AG04450 (cell line): ENCODE measurements at regions not wholly inside any gene's neighbourhood (a gene's known extent, or its start where the extent isn't known, plus 50 kb on each side); places are given as distances from the start of the nearest gene placed in this dataset.

Source experiments
- CTCF ChIA-PET: fragments of 300-600, 350-600 bp; formaldehyde crosslinking; extraction: SDS; loops from one replicate; lab custom pipeline; 2022; ENCODE audit warnings: antibody characterized with exemption, inconsistent platforms; lab: Charles Lee
- POLR2A ChIA-PET: fragments of 350-600 bp; formaldehyde crosslinking; extraction: SDS; loops from one replicate; lab custom pipeline; 2021; ENCODE audit warnings: antibody characterized with exemption, inconsistent platforms; lab: Yijun Ruan, JAX
- DNase-seq: peaks from one replicate; pipeline ENCODE4 v3.0.0-alpha.2; 2011; ENCODE audit warnings: low read depth, low spot score
- H3K27ac ChIP-seq: one replicate; pipeline ENCODE4 v1.5.1; 2012; ENCODE audit warnings: low read depth, low read length, control low read depth
- H3K27me3 ChIP-seq: one replicate; pipeline ENCODE4 v1.6.0; 2012; ENCODE audit warnings: low read length; ENCODE audit not compliant: control insufficient read depth, insufficient read depth
- H3K4me3 ChIP-seq: 2 replicates; pipeline ENCODE4 v1.5.1; 2011; ENCODE audit warnings: mild to moderate bottlenecking, low read depth, low read length, control low read depth
- H3K9me3 ChIP-seq: 2 replicates; pipeline ENCODE4 v1.5.1; 2012; ENCODE audit warnings: low read length; ENCODE audit not compliant: control insufficient read depth, insufficient read depth
- TF ChIP-seq, protein P1 (sequence below): IDR thresholded peaks from 2 replicates; pipeline ENCODE4 v1.5.1; 2011; ENCODE audit warnings: low read depth, low read length, control low read depth, inconsistent platforms

DNA sequence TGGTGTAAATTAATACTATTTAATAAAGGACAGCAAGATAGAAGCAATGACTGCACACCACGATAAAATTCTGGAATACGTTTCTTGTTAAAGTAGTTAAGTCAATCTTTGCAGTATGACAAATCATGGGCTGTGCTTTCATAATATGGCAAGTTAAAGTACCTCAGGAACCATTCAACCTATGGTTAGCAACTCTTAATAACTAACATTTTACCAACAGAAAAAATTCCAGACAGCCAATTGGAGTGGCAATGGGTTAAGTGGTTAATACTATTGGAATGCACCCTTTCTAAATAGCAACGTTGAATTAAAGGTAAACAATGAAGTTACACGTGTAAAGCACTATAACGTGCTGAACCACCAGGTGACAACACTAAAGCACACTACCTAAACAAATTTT is 72.4 kb upstream of the ZCCHC13 start:
- ChIA-PET POLR2A (no interaction called here), CTCF (no interaction called here)
- H3K27me3 ChIP-seq = no peaks in the 10 kb centered on the region
- no peak overlapping the region for H3K27ac ChIP-seq
- TF ChIP-seq, protein P1, sequence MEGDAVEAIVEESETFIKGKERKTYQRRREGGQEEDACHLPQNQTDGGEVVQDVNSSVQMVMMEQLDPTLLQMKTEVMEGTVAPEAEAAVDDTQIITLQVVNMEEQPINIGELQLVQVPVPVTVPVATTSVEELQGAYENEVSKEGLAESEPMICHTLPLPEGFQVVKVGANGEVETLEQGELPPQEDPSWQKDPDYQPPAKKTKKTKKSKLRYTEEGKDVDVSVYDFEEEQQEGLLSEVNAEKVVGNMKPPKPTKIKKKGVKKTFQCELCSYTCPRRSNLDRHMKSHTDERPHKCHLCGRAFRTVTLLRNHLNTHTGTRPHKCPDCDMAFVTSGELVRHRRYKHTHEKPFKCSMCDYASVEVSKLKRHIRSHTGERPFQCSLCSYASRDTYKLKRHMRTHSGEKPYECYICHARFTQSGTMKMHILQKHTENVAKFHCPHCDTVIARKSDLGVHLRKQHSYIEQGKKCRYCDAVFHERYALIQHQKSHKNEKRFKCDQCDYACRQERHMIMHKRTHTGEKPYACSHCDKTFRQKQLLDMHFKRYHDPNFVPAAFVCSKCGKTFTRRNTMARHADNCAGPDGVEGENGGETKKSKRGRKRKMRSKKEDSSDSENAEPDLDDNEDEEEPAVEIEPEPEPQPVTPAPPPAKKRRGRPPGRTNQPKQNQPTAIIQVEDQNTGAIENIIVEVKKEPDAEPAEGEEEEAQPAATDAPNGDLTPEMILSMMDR = no peak
- H3K4me3 ChIP-seq = no peak overlapping the region
- no peak for DNase-seq
- H3K9me3 ChIP-seq = no peaks in the 10 kb centered on the region

DNA sequence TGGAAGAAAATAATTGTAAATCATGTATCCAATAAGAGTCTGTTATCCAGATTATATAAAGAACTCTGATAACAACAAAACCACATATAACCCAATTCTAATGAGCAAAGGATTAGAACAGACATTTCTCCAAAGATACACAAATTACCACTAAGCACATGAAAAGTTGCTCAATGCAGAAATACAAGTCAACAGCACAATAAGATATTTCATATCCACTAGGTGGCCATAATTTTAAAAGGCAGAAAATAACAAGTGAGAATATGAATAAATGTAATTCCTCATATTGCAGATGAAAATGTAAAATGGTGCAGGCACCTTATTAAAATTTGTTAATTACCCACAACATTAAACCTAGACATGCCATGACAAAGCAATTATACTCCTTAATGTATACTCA is 73.9 kb upstream of the ZCCHC13 start:
- TF ChIP-seq, protein P1 = 0 out of 2 replicates have a peak, but pooled peaks have one; percentile 3
- Histone ChIP-seq H3K27me3 (no peaks in the 10 kb centered on the region), H3K9me3 (peaks cover under 1% of the 10 kb centered on the region), H3K4me3 (no peak overlapping the region), H3K27ac (no peak overlapping the region)
- DNase-seq = no peak
- CTCF ChIA-PET = interaction anchor here (0.6 kb wide), 1 partner anchor 101 kb away, joined by 3 read pairs; no protein-coding TSS in a partner anchor
- POLR2A ChIA-PET = no interaction called here

DNA sequence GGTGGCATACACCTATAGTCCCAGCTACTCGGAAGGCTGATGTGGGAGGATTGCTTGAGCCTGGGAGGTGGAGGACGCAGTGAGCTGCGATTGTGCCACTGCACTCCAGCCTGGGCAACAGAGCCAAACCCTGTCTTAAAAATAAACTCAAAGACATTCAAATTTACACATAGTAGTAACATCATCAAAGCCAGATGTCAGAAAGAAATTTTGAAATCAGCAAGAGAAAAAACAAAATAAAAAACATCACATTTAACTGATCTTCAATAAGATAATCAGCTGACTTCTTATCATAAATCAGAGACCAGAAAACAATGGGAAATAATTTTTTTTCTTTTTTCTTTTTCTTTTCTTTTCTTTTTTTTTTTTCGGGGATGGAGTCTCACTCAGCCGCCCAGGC is 78.9 kb upstream of the ZCCHC13 start:
- ChIA-PET CTCF (no interaction called here), POLR2A (no interaction called here)
- TF ChIP-seq, protein P1 = no peak
- Histone ChIP-seq H3K9me3 (peaks cover 3% of the 10 kb centered on the region), H3K4me3 (no peak overlapping the region), H3K27me3 (no peaks in the 10 kb centered on the region), H3K27ac (no peak overlapping the region)
- DNase-seq = no peak

DNA sequence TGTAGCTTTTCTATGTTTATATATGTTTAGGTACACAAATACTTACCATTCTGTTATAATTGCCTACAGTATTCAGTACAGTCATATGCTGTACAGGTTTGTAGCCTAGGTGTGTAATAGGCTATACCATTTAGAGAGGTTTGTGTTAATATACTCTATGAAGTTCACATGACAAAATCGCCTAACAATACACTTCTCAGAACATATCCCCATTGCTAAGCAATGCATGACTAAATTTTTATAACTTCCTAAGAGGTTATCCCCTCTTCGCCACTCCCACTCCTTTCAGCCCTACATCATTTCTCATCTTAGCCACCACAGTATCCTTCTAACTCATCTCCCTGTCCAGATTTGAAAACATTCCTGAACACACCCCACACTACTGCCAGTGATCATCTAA is 83.7 kb upstream of the ZCCHC13 start:
- no peaks in the 10 kb centered on the region for H3K27me3 ChIP-seq
- H3K4me3 ChIP-seq = no peak overlapping the region
- CTCF ChIA-PET = no interaction called here
- POLR2A ChIA-PET = no interaction called here
- TF ChIP-seq, protein P1 = no peak
- peaks cover 3% of the 10 kb centered on the region for H3K9me3 ChIP-seq
- no peak overlapping the region for H3K27ac ChIP-seq
- DNase-seq = no peak

DNA sequence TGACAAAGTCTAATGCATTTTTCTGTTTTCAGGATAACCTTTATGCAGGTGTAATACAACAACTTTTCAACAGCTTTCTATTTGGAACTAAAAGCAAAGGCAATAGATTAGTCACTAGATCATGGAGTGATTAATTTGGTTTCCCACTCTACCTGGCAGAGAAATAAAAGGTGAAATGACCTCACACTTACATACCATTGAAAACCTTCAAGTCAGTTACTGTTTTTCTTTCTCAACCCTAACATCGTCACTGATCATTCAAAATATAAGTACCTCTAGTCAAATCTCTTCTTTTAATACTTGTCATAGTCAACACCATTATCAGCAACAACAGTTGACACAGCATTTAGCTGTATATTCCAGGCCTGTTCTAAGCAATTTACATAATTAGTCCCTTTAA is 85.1 kb upstream of the ZCCHC13 start:
- CTCF ChIA-PET = no interaction called here
- no peak for DNase-seq
- POLR2A ChIA-PET = no interaction called here
- H3K27me3 ChIP-seq = no peaks in the 10 kb centered on the region
- no peak overlapping the region for H3K27ac ChIP-seq
- no peak overlapping the region for H3K4me3 ChIP-seq
- TF ChIP-seq, protein P1 = no peak
- H3K9me3 ChIP-seq = no peaks in the 10 kb centered on the region
